ENCODE measurements at regions not wholly inside any gene's neighbourhood (a gene's known extent, or its start where the extent isn't known, plus 50 kb on each side); places are given as distances from the start of the nearest gene placed in this dataset.

DNA sequence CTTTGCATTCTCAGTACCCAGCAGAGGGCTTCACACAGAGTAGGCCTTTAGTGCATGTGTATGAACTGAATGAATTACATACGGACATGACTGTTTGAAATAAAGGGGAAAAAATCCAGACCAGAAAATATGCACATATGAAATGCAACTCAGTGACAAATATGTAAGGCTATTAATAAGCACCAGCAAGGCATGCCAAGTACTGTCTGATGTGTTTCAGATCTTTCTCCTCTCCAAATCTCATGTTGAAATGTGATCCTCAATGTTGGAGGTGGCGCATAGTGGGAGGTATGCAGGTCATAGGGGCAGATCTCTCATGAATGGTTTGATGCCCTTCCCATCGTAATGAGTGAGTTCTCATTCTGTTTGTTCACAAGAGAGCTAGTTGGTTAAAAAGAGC, 87.3 kb upstream of the TOMM7 start:
- no TSS peak for BruUV-seq (replicated peaks)
- no peak overlapping the region for H2AFZ ChIP-seq (ENCODE audit: low read depth, low read length)
- H4K20me1 ChIP-seq (replicated peaks; ENCODE audit: control insufficient read depth, extremely low read depth, insufficient read depth, low read length) = no peaks in the 10 kb centered on the region
- intact Hi-C loops (cut with micrococcal nuclease) = no loop called here
- H3K9ac ChIP-seq (replicated peaks; ENCODE audit: extremely low read depth, insufficient read depth, low read length) = no peak overlapping the region
- no peak overlapping the region for H3K27ac ChIP-seq (ENCODE audit: insufficient read depth, low read depth, low read length)
- no peaks in the 10 kb centered on the region for H3K79me2 ChIP-seq (ENCODE audit: control insufficient read depth, insufficient read depth, low read length)
- no peak for TF ChIP-seq JUN (IDR thresholded peaks at IDR 0.05; ENCODE audit: borderline replicate concordance, insufficient read depth, insufficient read length, low read depth)
- no peak for TF ChIP-seq GATA2 (IDR thresholded peaks at IDR 0.05; ENCODE audit: insufficient read depth, insufficient read length, low read depth, low read length)
- no peak for TF ChIP-seq POLR2AphosphoS5 (IDR thresholded peaks at IDR 0.05; ENCODE audit: insufficient read depth, low read depth, low read length)
- no peak for TF ChIP-seq FOS (IDR thresholded peaks at IDR 0.05; ENCODE audit: borderline replicate concordance, insufficient read depth, low read length)
- TF ChIP-seq EZH2 (IDR thresholded peaks at IDR 0.05; ENCODE audit: borderline replicate concordance, low read depth, low read length, severe bottlenecking) = no peak
- TF ChIP-seq POLR2A (IDR thresholded peaks at IDR 0.05; ENCODE audit: low read depth, low read length) = no peak
- TF ChIP-seq, protein P1, sequence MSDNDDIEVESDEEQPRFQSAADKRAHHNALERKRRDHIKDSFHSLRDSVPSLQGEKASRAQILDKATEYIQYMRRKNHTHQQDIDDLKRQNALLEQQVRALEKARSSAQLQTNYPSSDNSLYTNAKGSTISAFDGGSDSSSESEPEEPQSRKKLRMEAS (IDR thresholded peaks at IDR 0.05; ENCODE audit: insufficient read depth, insufficient read length) = no peak
- no peak for TF ChIP-seq MYC (IDR thresholded peaks at IDR 0.05; ENCODE audit: low read depth, low read length)
- no peak for TF ChIP-seq CTCF (IDR thresholded peaks at IDR 0.05; ENCODE audit: extremely low read depth in 1 of 2, insufficient read depth in 1 of 2, low read depth in 1 of 2, low read length in 2 of 2)
- ChIA-PET CTCF (no interaction called here), POLR2A (no interaction called here)
- no peaks in the 10 kb centered on the region for H3K9me1 ChIP-seq (replicated peaks; ENCODE audit: control insufficient read depth, extremely low read depth, insufficient read depth, low read length)
- no peak for DNase-seq (ENCODE audit: low read depth, low spot score)
- no peaks in the 10 kb centered on the region for H3K27me3 ChIP-seq (ENCODE audit: control insufficient read depth in 2 of 2, insufficient read depth in 2 of 2, low read length in 2 of 2)
- H3K4me2 ChIP-seq (ENCODE audit: insufficient read depth, low read length) = no peak overlapping the region
- no peaks in the 10 kb centered on the region for H3K9me3 ChIP-seq (replicated peaks; ENCODE audit: control insufficient read depth, insufficient read depth, low read length)
- H3K36me3 ChIP-seq (ENCODE audit: control insufficient read depth in 2 of 2, extremely low read depth in 1 of 2, insufficient read depth in 2 of 2, low read length in 2 of 2) = no peaks in the 10 kb centered on the region
- no peaks in the 10 kb centered on the region for H3K4me1 ChIP-seq (ENCODE audit: control insufficient read depth, extremely low read depth, insufficient read depth, low read length)
- dilution Hi-C loops (cut with MboI; ENCODE audit: extremely low pct_ligation_motif_present, low sequenced_read_pairs) = no loop called here
- no peak overlapping the region for H3K4me3 ChIP-seq (replicated peaks in 1 of 3; ENCODE audit: insufficient read depth in 1 of 3, low read depth in 1 of 3, low read length in 3 of 3)
- FAIRE-seq = no peak
